Heart left ventricle (tissue), 16 donors: ENCODE measurements at regions not wholly inside any gene's neighbourhood (a gene's known extent, or its start where the extent isn't known, plus 50 kb on each side); places are given as distances from the start of the nearest gene placed in this dataset.

Experiments used
- ATAC-seq, 4 donors: fragments of 200-7000 bp; cut with Tn5 transposase; one replicate each; pipeline ENCODE4 v1.9.1; 2020 to 2022; ENCODE audit warnings: moderate library complexity in 4 of 4, mild to moderate bottlenecking in 3 of 4, moderate number of reproducible peaks in 1 of 4
- DNase-seq, 5 donors: peaks; one replicate each; pipeline ENCODE4 v3.0.0-alpha.2; 2020
- H3K27ac ChIP-seq, 12 donors: fragments of 200-600 bp; sonication (generic) in 4 of 12; one replicate each; pipeline versions ENCODE4 v1.5.0 to v1.8.0; 2016 to 2022; ENCODE audit warnings: mild to moderate bottlenecking in 2 of 12
- H3K27me3 ChIP-seq, 9 donors: fragments of 200-600 bp; sonication (generic) in 2 of 9; one replicate each; pipeline versions ENCODE4 v1.5.1 to v1.8.0; 2016 to 2022; ENCODE audit warnings: mild to moderate bottlenecking in 3 of 9
- H3K36me3 ChIP-seq, 9 donors: fragments of 200-600 bp; sonication (generic) in 2 of 9; one replicate each; pipeline versions ENCODE4 v1.5.0 to v1.8.0; 2018 to 2022; ENCODE audit warnings: mild to moderate bottlenecking in 2 of 9
- H3K4me1 ChIP-seq, 12 donors: fragments of 200-600 bp; sonication (generic) in 4 of 12; one replicate each; pipeline versions ENCODE4 v1.5.0 to v1.8.0; 2016 to 2022; ENCODE audit warnings: mild to moderate bottlenecking in 3 of 12
- H3K4me3 ChIP-seq, 12 donors: fragments of 200-600 bp; sonication (generic) in 4 of 12; one replicate each; pipeline versions ENCODE4 v1.5.0 to v1.8.0; 2017 to 2022; ENCODE audit warnings: mild to moderate bottlenecking in 9 of 12, moderate library complexity in 4 of 12
- H3K9me3 ChIP-seq, 12 donors: fragments of 200-600 bp; sonication (generic) in 4 of 12; one replicate each; pipeline versions ENCODE4 v1.5.0 to v1.8.0; 2016 to 2022; ENCODE audit warnings: mild to moderate bottlenecking in 1 of 12
- CTCF ChIP-seq, 12 donors: fragments of 200-600 bp; sonication (generic) in 4 of 12; IDR thresholded peaks; one replicate each; pipeline versions ENCODE4 v1.5.0 to v1.8.0; 2018 to 2022; ENCODE audit warnings: antibody characterized with exemption in 12 of 12, mild to moderate bottlenecking in 5 of 12
- POLR2A ChIP-seq, 2 donors: fragments of 450-650 bp; IDR thresholded peaks; one replicate each; pipeline ENCODE4 v1.6.1; 2017; ENCODE audit warnings: antibody characterized with exemption in 2 of 2, mild to moderate bottlenecking in 2 of 2, moderate library complexity in 2 of 2
- WGBS, 4 donors: extraction: QIAGEN DNeasy Blood & Tissue Kit in 2 of 4; methylation state at CpG; one replicate each; pipeline versions ENCODE4 v1.1.5 to v1.1.7; 2013 to 2018; 5-methylcytosine and 5-hydroxymethylcytosine counted together
- intact Hi-C, 10 donors: fragments of 100-400 bp; cut with DNase I; formaldehyde crosslinking; loops; one replicate each; pipeline versions ENCODE4 v1.11.1 to v1.14.2; 2022
- donor health status: ischemic (EF 13 %, LVEDD 7.1; RV severe dilation, severe dysfunction).
- donor health status: healthy with polysubstance abuse.
- donor health status: DM: no; HTN: yes; CAD: no.
- donor health status: DM: no; HTN: no; CAD: no.
- donor health status: ischemic (EF 25% LVEDD 6.9; RV normal size, moderate dysfunction).
- donor health status: ischemic (EF 25% LVEDD 5.7; RV mildly dilated, moderate dysfunction).
- donor health status: healthy.
- donor health status: DM: yes; HTN: yes; CAD: no.
- donor health status: ischemic (EF 35%, LVEDD 5.7; RV mildly dilated, moderate dysfunction).
- donor health status: nonischemic (EF 11% LVEDD 7.7; RV severe dilation, severe dysfunction).
- donor health status: DM: yes; HTN: yes; CAD: no.
- donor health status: PGD.
- donor health status: ischemic (EF 29% LVEDD 5.4; RV normal size, mild dysfunction).
- donor health status: nonischemic (EF 23%, LVEDD 6.1; RV moderate dilation, normal function).

GRCh38 chr15:85979929-85980328 is 99.7 kb upstream of the AGBL1 start:
- no peak for ATAC-seq
- Histone ChIP-seq H3K9me3 (peaks cover 0 to 9% (median 0%) of the 10 kb centered on the region in 12 donors), H3K4me1 (no peaks in the 10 kb centered on the region), H3K27ac (no peak overlapping the region), H3K27me3 (no peaks in the 10 kb centered on the region), H3K36me3 (no peaks in the 10 kb centered on the region), H3K4me3 (no peak overlapping the region)
- no peak for TF ChIP-seq POLR2A (IDR thresholded peaks at IDR 0.05)
- TF ChIP-seq CTCF (IDR thresholded peaks at IDR 0.05) = no peak
- no peak for DNase-seq
- WGBS, 4 donors = 93 to 94% (median 93%) methylated on average over 5 of the region's 5 CpGs
- intact Hi-C loops = no loop called here

DNA sequence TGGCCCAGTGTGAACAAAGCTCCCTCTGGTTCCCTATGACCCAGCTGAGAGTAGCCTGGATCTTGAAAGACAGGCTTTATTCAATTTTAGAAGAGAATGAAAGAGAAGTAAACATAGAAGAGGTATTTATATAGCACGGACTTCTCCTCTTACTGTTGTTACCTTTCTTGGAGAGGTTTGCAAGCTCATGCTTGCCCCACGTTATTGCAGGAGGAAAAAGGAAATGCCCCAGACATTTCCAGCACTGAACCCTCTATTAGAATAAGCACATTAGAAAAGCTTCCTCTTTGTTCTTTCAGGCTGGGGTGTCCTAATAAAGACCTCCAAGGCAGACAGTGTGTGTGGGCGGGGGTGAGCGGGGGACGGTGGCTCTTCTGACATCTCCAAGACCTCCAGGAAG is 98.7 kb upstream of the AGBL1 start:
- no peak for DNase-seq
- H3K4me3 ChIP-seq = no peak overlapping the region
- H3K4me1 ChIP-seq = no peaks in the 10 kb centered on the region
- TF ChIP-seq POLR2A (IDR thresholded peaks at IDR 0.05) (no peak), CTCF (IDR thresholded peaks at IDR 0.05) (no peak)
- intact Hi-C loops = no loop called here
- no peaks in the 10 kb centered on the region for H3K27me3 ChIP-seq
- 72 to 79% (median 74%) methylated on average over 5 of the region's 5 CpGs for WGBS, 4 donors
- H3K36me3 ChIP-seq = no peaks in the 10 kb centered on the region
- peaks cover 0 to 7% (median 0%) of the 10 kb centered on the region in 12 donors for H3K9me3 ChIP-seq
- ATAC-seq = no peak
- no peak overlapping the region for H3K27ac ChIP-seq

DNA sequence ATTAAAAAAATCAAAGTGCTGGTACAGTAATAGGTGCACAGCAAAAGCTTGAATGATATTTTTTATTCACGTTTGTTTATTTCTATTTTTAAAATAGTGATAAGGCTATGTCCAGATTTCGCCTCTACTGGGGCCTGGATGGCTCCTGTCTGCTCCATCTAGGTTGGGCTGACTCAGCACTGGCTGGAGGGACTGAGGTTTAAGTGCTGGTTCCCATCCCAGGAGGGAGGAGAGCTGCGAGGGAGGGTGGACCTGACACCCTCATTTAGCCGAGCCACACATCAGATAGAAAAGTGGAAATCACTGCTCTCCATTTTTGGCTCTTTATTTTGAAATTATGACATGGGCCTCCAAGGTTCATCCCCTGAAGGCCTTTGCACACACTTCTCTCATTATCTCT is 95.4 kb upstream of the AGBL1 start:
- TF ChIP-seq POLR2A (IDR thresholded peaks at IDR 0.05) (no peak), CTCF (IDR thresholded peaks at IDR 0.05) (no peak)
- DNase-seq (no peak), ATAC-seq (no peak)
- intact Hi-C loops = no loop called here
- Histone ChIP-seq H3K4me3 (no peak overlapping the region), H3K27ac (no peak overlapping the region), H3K27me3 (no peaks in the 10 kb centered on the region), H3K36me3 (no peaks in the 10 kb centered on the region), H3K4me1 (no peaks in the 10 kb centered on the region), H3K9me3 (peaks cover 0 to 4% (median 0%) of the 10 kb centered on the region in 12 donors)
- 35 to 53% (median 46%) methylated on average over 4 of the region's 4 CpGs for WGBS, 4 donors

GRCh38 chr15:85986116-85986515 is 93.6 kb upstream of the AGBL1 start:
- H3K9me3 ChIP-seq = peaks cover 0 to 4% (median 0%) of the 10 kb centered on the region in 12 donors
- no peak overlapping the region for H3K4me3 ChIP-seq
- no peaks in the 10 kb centered on the region for H3K36me3 ChIP-seq
- intact Hi-C loops = no loop called here
- no peaks in the 10 kb centered on the region for H3K27me3 ChIP-seq
- ATAC-seq = no peak
- WGBS, 4 donors = 62 to 74% (median 64%) methylated on average over 4 of the region's 4 CpGs
- TF ChIP-seq POLR2A (IDR thresholded peaks at IDR 0.05) = no peak
- TF ChIP-seq CTCF (IDR thresholded peaks at IDR 0.05) = no peak
- H3K27ac ChIP-seq = no peak overlapping the region
- DNase-seq = no peak
- H3K4me1 ChIP-seq = no peaks in the 10 kb centered on the region
